ENCODE measurements at regions not wholly inside any gene's neighbourhood (a gene's known extent, or its start where the extent isn't known, plus 50 kb on each side); places are given as distances from the start of the nearest gene placed in this dataset.

GRCh38 chr14:85040046-85040685, 489.8 kb upstream of the FLRT2 start:
- Histone ChIP-seq H3K27me3 (ENCODE audit: insufficient read depth) (no peaks in the 10 kb centered on the region), H3K27ac (ENCODE audit: low read depth) (no peak overlapping the region), H3K4me3 (no peak overlapping the region), H3K79me2 (replicated peaks; ENCODE audit: insufficient read depth) (no peaks in the 10 kb centered on the region), H3K4me1 (ENCODE audit: insufficient read depth) (peaks cover 5% of the 10 kb centered on the region; the same call in 1 of the 2 replicates), H3F3A (replicated peaks; ENCODE audit: low read depth) (no peaks in the 10 kb centered on the region), H4K20me1 (replicated peaks; ENCODE audit: insufficient read depth) (no peaks in the 10 kb centered on the region), H3K36me3 (ENCODE audit: insufficient read depth) (no peaks in the 10 kb centered on the region), H2AFZ (peak overlapping the region; percentile 75), H3K4me2 (no peak overlapping the region), H3K9me2 (ENCODE audit: insufficient read depth) (peaks cover 7% of the 10 kb centered on the region; the same call in 1 of the 2 replicates)
- no peak for ATAC-seq
- Mint-ChIP-seq H3K4me1 (peaks cover 7% of the 10 kb centered on the region; the same call in 2 of the 3 replicates), H3K27me3 (ENCODE audit: insufficient read depth, low read depth, poor library complexity) (no peaks in the 10 kb centered on the region), H3K36me3 (ENCODE audit: low read depth) (no peaks in the 10 kb centered on the region), H3K9me3 (no peaks in the 10 kb centered on the region), H3K27ac (no peak overlapping the region), H3K4me3 (no peak overlapping the region)
- TF ChIP-seq EZH2phosphoT487 (IDR thresholded peaks at IDR 0.05; ENCODE audit: unreplicated experiment) (no peak), NANOG (IDR thresholded peaks at IDR 0.05; ENCODE audit: borderline replicate concordance) (no peak), ZNF114 (CRISPR knock-in tag; IDR thresholded peaks at IDR 0.05) (no peak), EZH2 (IDR thresholded peaks at IDR 0.05; ENCODE audit: low read depth, unreplicated experiment) (no peak), ZNF331 (CRISPR knock-in tag; IDR thresholded peaks at IDR 0.05; ENCODE audit: low read depth) (no peak), STAT1 (IDR thresholded peaks at IDR 0.05; ENCODE audit: unreplicated experiment) (no peak), REST (IDR thresholded peaks at IDR 0.05; ENCODE audit: unreplicated experiment) (no peak), ETS1 (IDR thresholded peaks at IDR 0.05) (no peak), CREB1 (CRISPR knock-in tag; IDR thresholded peaks at IDR 0.05; ENCODE audit: low read depth) (no peak), JUNB (IDR thresholded peaks at IDR 0.05; ENCODE audit: unreplicated experiment) (no peak)
- no peak for DNase-seq (ENCODE audit: low spot score)

GRCh38 chr14:85041618-85042017, 488.3 kb upstream of the FLRT2 start:
- Histone ChIP-seq H3K27me3 (ENCODE audit: insufficient read depth) (no peaks in the 10 kb centered on the region), H3K79me2 (replicated peaks; ENCODE audit: insufficient read depth) (no peaks in the 10 kb centered on the region), H3K4me1 (ENCODE audit: insufficient read depth) (peaks cover 5% of the 10 kb centered on the region; the same call in 1 of the 2 replicates), H3K9me2 (ENCODE audit: insufficient read depth) (peaks cover 7% of the 10 kb centered on the region; the same call in 1 of the 2 replicates), H3K36me3 (ENCODE audit: insufficient read depth) (0 out of 2 replicates have a peak, but pooled peaks cover 2% of the 10 kb centered on the region), H2AFZ (no peak overlapping the region), H3K4me3 (no peak overlapping the region), H3K4me2 (no peak overlapping the region), H3K27ac (ENCODE audit: low read depth) (no peak overlapping the region), H3F3A (replicated peaks; ENCODE audit: low read depth) (no peaks in the 10 kb centered on the region), H4K20me1 (replicated peaks; ENCODE audit: insufficient read depth) (no peaks in the 10 kb centered on the region)
- peak overlapping the region; percentile 18; the same call in 1 of the 2 replicates for H3K27ac Mint-ChIP-seq
- H3K4me1 Mint-ChIP-seq = peaks cover 7% of the 10 kb centered on the region; the same call in 2 of the 3 replicates
- DNase-seq (ENCODE audit: low spot score) (no peak), ATAC-seq (no peak)
- H3K9me3 Mint-ChIP-seq = peaks cover 4% of the 10 kb centered on the region; the same call in 2 of the 3 replicates
- no peaks in the 10 kb centered on the region for H3K27me3 Mint-ChIP-seq (ENCODE audit: insufficient read depth, low read depth, poor library complexity)
- no peak overlapping the region for H3K4me3 Mint-ChIP-seq
- peaks cover under 1% of the 10 kb centered on the region; the same call in 1 of the 3 replicates for H3K36me3 Mint-ChIP-seq (ENCODE audit: low read depth)
- TF ChIP-seq NANOG (IDR thresholded peaks at IDR 0.05; ENCODE audit: borderline replicate concordance) (no peak), STAT1 (IDR thresholded peaks at IDR 0.05; ENCODE audit: unreplicated experiment) (no peak), ZNF114 (CRISPR knock-in tag; IDR thresholded peaks at IDR 0.05) (no peak), CTCF (conservative IDR thresholded peaks at IDR 0.05; ENCODE audit: low read depth in 2 of 2) (no peak), REST (IDR thresholded peaks at IDR 0.05; ENCODE audit: unreplicated experiment) (no peak)

Measured in GM23338 (cell line).